IMR-90 (cell line): ENCODE measurements at regions not wholly inside any gene's neighbourhood (a gene's known extent, or its start where the extent isn't known, plus 50 kb on each side); places are given as distances from the start of the nearest gene placed in this dataset.

Source experiments
- ATAC-seq: fragments of 200-7000 bp; cut with Tn5 transposase; 2 replicates; pipeline ENCODE4 v1.9.1; 2020; ENCODE audit warnings: low read depth, mild to moderate bottlenecking, moderate library complexity
- BruUV-seq: library from RNA; stranded (reverse); fragments of 400-500 nt; replicated peaks from 2 replicates; lab custom pipeline; 2021; lab: Mats Ljungman, UMichigan
- CTCF ChIA-PET: fragments of 300-600 bp; formaldehyde crosslinking; extraction: SDS; loops from one replicate; lab custom pipeline; 2021; ENCODE audit warnings: antibody characterized with exemption; lab: Yijun Ruan, JAX
- POLR2A ChIA-PET: fragments of 300-600 bp; sonication (Branson Sonifier 250); formaldehyde crosslinking; loops from one replicate; lab custom pipeline; 2022; ENCODE audit warnings: antibody characterized with exemption; ENCODE audit not compliant: unreplicated experiment; lab: Charles Lee
- DNase-seq: peaks from one replicate; pipeline ENCODE4 v3.0.0; 2013
- H2AFZ ChIP-seq: replicated peaks from 2 replicates; pipeline ENCODE3; 2013; ENCODE audit warnings: low read length, mild to moderate bottlenecking; ENCODE audit not compliant: poor library complexity
- H2AK5ac ChIP-seq: 2 replicates; pipeline ENCODE4 v1.6.1; 2013; ENCODE audit warnings: low read depth, low read length, inconsistent platforms
- H2AK9ac ChIP-seq: replicated peaks from 2 replicates; pipeline ENCODE3; 2013; ENCODE audit warnings: mild to moderate bottlenecking, low read depth, low read length, moderate library complexity; ENCODE audit not compliant: poor library complexity
- H2BK120ac ChIP-seq: 2 replicates; pipeline ENCODE4 v1.6.1; 2013; ENCODE audit warnings: low read depth, low read length, inconsistent platforms
- H2BK15ac ChIP-seq: 3 replicates; pipeline ENCODE4 v1.6.1; 2013; ENCODE audit warnings: low read depth, low read length, inconsistent platforms
- H2BK20ac ChIP-seq: 2 replicates; pipeline ENCODE4 v1.6.1; 2013; ENCODE audit warnings: low read depth, mild to moderate bottlenecking, inconsistent platforms, low read length, moderate library complexity
- H2BK5ac ChIP-seq: 2 replicates; pipeline ENCODE4 v1.6.1; 2013; ENCODE audit warnings: mild to moderate bottlenecking, low read depth, low read length, inconsistent platforms; ENCODE audit not compliant: poor library complexity, severe bottlenecking
- H3K14ac ChIP-seq: replicated peaks from 2 replicates; pipeline ENCODE4 v1.6.1; 2013; ENCODE audit warnings: low read depth, low read length, inconsistent platforms
- H3K18ac ChIP-seq: 2 replicates; pipeline ENCODE4 v1.6.1; 2013; ENCODE audit warnings: low read depth, low read length, control low read depth
- H3K23ac ChIP-seq: 2 replicates; pipeline ENCODE4 v1.6.1; 2013; ENCODE audit warnings: low read depth, low read length, inconsistent platforms
- H3K27ac ChIP-seq: 2 replicates; pipeline ENCODE4 v1.5.1; 2013; ENCODE audit warnings: mild to moderate bottlenecking, control low read depth, low read length; ENCODE audit not compliant: insufficient read depth
- H3K27me3 ChIP-seq: 2 replicates; pipeline ENCODE4 v1.6.1; 2013; ENCODE audit warnings: low read length; ENCODE audit not compliant: control insufficient read depth, insufficient read depth
- H3K36me3 ChIP-seq: 2 replicates; pipeline ENCODE4 v1.6.1; 2013; ENCODE audit warnings: low read length, mixed read lengths; ENCODE audit not compliant: control insufficient read depth, insufficient read depth
- H3K4ac ChIP-seq: 2 replicates; pipeline ENCODE4 v1.6.1; 2013; ENCODE audit warnings: low read depth, low read length, inconsistent platforms
- H3K4me1 ChIP-seq: 2 replicates; pipeline ENCODE4 v1.6.1; 2013; ENCODE audit warnings: low read length, mixed read lengths; ENCODE audit not compliant: control insufficient read depth, insufficient read depth
- H3K4me2 ChIP-seq: 2 replicates; pipeline ENCODE4 v1.6.1; 2013; ENCODE audit warnings: low read depth, mild to moderate bottlenecking, control low read depth, low read length, moderate library complexity
- H3K4me3 ChIP-seq: 2 replicates; pipeline ENCODE4 v1.5.1; 2013; ENCODE audit warnings: low read depth, mild to moderate bottlenecking, control low read depth, low read length, moderate library complexity; ENCODE audit not compliant: insufficient read depth
- H3K56ac ChIP-seq: 2 replicates; pipeline ENCODE4 v1.6.1; 2013; ENCODE audit warnings: low read length, inconsistent platforms; ENCODE audit not compliant: insufficient read depth; ENCODE audit errors: extremely low read depth
- H3K79me1 ChIP-seq, 2 experiments: 2 replicates each; pipeline ENCODE4 v1.6.1; 2013; ENCODE audit warnings: low read length in 2 of 2, inconsistent platforms in 1 of 2, low read depth in 1 of 2
- H3K9ac ChIP-seq: 2 replicates; pipeline ENCODE4 v1.6.1; 2013; ENCODE audit warnings: low read depth, low read length, control low read depth
- H3K9me1 ChIP-seq: 2 replicates; pipeline ENCODE4 v1.6.1; 2013; ENCODE audit warnings: low read length, inconsistent platforms; ENCODE audit not compliant: insufficient read depth
- H3K9me3 ChIP-seq: 2 replicates; pipeline ENCODE4 v1.6.1; 2013; ENCODE audit warnings: low read length; ENCODE audit not compliant: control insufficient read depth, insufficient read depth
- H4K20me1 ChIP-seq: 2 replicates; pipeline ENCODE4 v1.6.1; 2013; ENCODE audit warnings: low read length, inconsistent platforms; ENCODE audit not compliant: insufficient read depth
- H4K5ac ChIP-seq: 2 replicates; pipeline ENCODE4 v1.6.1; 2013; ENCODE audit warnings: mild to moderate bottlenecking, low read depth, low read length, control low read depth
- H4K8ac ChIP-seq, 2 experiments: 2 replicates each; pipeline ENCODE4 v1.6.1; 2013; ENCODE audit warnings: low read depth in 2 of 2, low read length in 2 of 2, control low read depth in 1 of 2, inconsistent platforms in 1 of 2
- H4K91ac ChIP-seq: 2 replicates; pipeline ENCODE4 v1.6.1; 2013; ENCODE audit warnings: low read depth, low read length, inconsistent platforms; ENCODE audit not compliant: insufficient read depth
- BHLHE40 ChIP-seq: fragments of 150-350 bp; IDR thresholded peaks from 2 replicates; pipeline ENCODE4 v1.6.1; 2016; ENCODE audit warnings: mild to moderate bottlenecking, low read depth, low read length
- CEBPB ChIP-seq: IDR thresholded peaks from 2 replicates; pipeline ENCODE4 v1.6.1; 2012; ENCODE audit warnings: low read depth, low read length, improper control_type of control experiment
- CHD1 ChIP-seq: IDR thresholded peaks from 2 replicates; pipeline ENCODE4 v1.6.1; 2012; ENCODE audit warnings: low read depth, low read length, improper control_type of control experiment
- CTCF ChIP-seq: conservative IDR thresholded peaks from 2 replicates; pipeline ENCODE4 v1.5.1; 2012; ENCODE audit warnings: mild to moderate bottlenecking, low read depth, low read length, improper control_type of control experiment
- ELK1 ChIP-seq: fragments of 150-350 bp; IDR thresholded peaks from 2 replicates; pipeline ENCODE4 v1.6.1; 2016; ENCODE audit warnings: low read depth, mild to moderate bottlenecking, low read length, moderate library complexity, borderline replicate concordance
- FOS ChIP-seq: fragments of 150-350 bp; IDR thresholded peaks from 2 replicates; pipeline ENCODE4 v1.6.1; 2016; ENCODE audit warnings: low read depth, low read length
- MAFK ChIP-seq: IDR thresholded peaks from 2 replicates; pipeline ENCODE4 v1.6.1; 2012; ENCODE audit warnings: low read depth, low read length, improper control_type of control experiment
- MAZ ChIP-seq: IDR thresholded peaks from 2 replicates; pipeline ENCODE4 v1.6.1; 2012; ENCODE audit warnings: low read depth, mild to moderate bottlenecking, low read length, improper control_type of control experiment, moderate library complexity, borderline replicate concordance
- MXI1 ChIP-seq: IDR thresholded peaks from 2 replicates; pipeline ENCODE4 v1.6.1; 2012; ENCODE audit warnings: low read depth, mild to moderate bottlenecking, low read length, moderate library complexity, borderline replicate concordance
- NFE2L2 ChIP-seq: fragments of 150-350 bp; IDR thresholded peaks from 2 replicates; pipeline ENCODE4 v1.6.1; 2016; ENCODE audit warnings: low read depth, mild to moderate bottlenecking, low read length
- POLR2A ChIP-seq: IDR thresholded peaks from 2 replicates; pipeline ENCODE4 v1.6.1; 2012; ENCODE audit warnings: mild to moderate bottlenecking, low read depth, low read length
- RAD21 ChIP-seq: IDR thresholded peaks from 2 replicates; pipeline ENCODE4 v1.6.1; 2012; ENCODE audit warnings: low read length, improper control_type of control experiment
- RCOR1 ChIP-seq: IDR thresholded peaks from 2 replicates; pipeline ENCODE4 v1.6.1; 2012; ENCODE audit warnings: mild to moderate bottlenecking, low read length, improper control_type of control experiment; ENCODE audit not compliant: insufficient replicate concordance
- RFX5 ChIP-seq: IDR thresholded peaks from 2 replicates; pipeline ENCODE4 v1.8.0; 2012; ENCODE audit warnings: low read depth, mild to moderate bottlenecking, low read length, moderate library complexity
- SMC3 ChIP-seq: fragments of 150-350 bp; IDR thresholded peaks from 2 replicates; pipeline ENCODE4 v1.6.1; 2016; ENCODE audit warnings: low read depth, mild to moderate bottlenecking, antibody characterized with exemption, low read length, moderate library complexity
- USF2 ChIP-seq: fragments of 150-350 bp; IDR thresholded peaks from 2 replicates; pipeline ENCODE4 v1.6.1; 2017; ENCODE audit warnings: mild to moderate bottlenecking, antibody characterized with exemption, low read length, low read depth
- WGBS, 2 experiments: methylation state at CpG; one replicate each; pipeline versions ENCODE4 v1.1.5 to v1.1.7; 2013; ENCODE audit warnings: missing lambda C conversion rate in 2 of 2; ENCODE audit not compliant: insufficient read length in 1 of 2; ENCODE audit errors: extremely low coverage in 2 of 2; 5-methylcytosine and 5-hydroxymethylcytosine counted together
- dilution Hi-C: fragments of 300-500 bp; cut with HindIII; formaldehyde crosslinking; loops from one replicate; pipeline ENCODE4 v1.14.3; 2018; ENCODE audit warnings: low sequenced_read_pairs; ENCODE audit not compliant: unreplicated experiment
- in situ Hi-C: fragments of 300-500 bp; cut with MboI; formaldehyde crosslinking; loops from 3 replicates; pipeline ENCODE4 v1.14.3; 2019; ENCODE audit warnings: low sequenced_read_pairs, inconsistent platforms, mixed read lengths
- intact Hi-C: fragments of 100-400 bp; cut with micrococcal nuclease; formaldehyde crosslinking; loops from 2 replicates; pipeline ENCODE4 v1.10.0; 2022

GRCh38 chr10:78846760-78847159 is 222.0 kb upstream of the ZMIZ1 start:
- Histone ChIP-seq H2BK20ac (no peak overlapping the region), H3K27me3 (peaks cover 46% of the 10 kb centered on the region), H3K56ac (no peak overlapping the region), H3K79me1 (no peaks in the 10 kb centered on the region), H3K9ac (no peak overlapping the region), H3K23ac (no peak overlapping the region), H2AK5ac (no peak overlapping the region), H3K14ac (no peak overlapping the region), H3K4me1 (peaks cover under 1% of the 10 kb centered on the region; the same call in 1 of the 2 replicates), H4K5ac (no peak overlapping the region), H3K4ac (no peak overlapping the region), H2AFZ (no peak overlapping the region), H3K4me2 (no peak overlapping the region), H2BK120ac (no peak overlapping the region), H4K91ac (no peak overlapping the region), H2AK9ac (no peak overlapping the region), H3K9me1 (peaks cover 4% of the 10 kb centered on the region; the same call in 1 of the 2 replicates), H4K20me1 (no peaks in the 10 kb centered on the region), H2BK15ac (no peak overlapping the region), H3K4me3 (no peak overlapping the region), H3K18ac (no peak overlapping the region), H3K36me3 (no peaks in the 10 kb centered on the region), H3K27ac (no peak overlapping the region), H2BK5ac (no peak overlapping the region), H3K9me3 (peaks cover 5% of the 10 kb centered on the region), H4K8ac (no peak overlapping the region)
- WGBS, 2 experiments, result 44% methylated on average over 5 of the region's 7 CpGs; no CpG with 5 or more reads in 1 of the 2 experiments
- BruUV-seq, result no TSS peak
- ChIA-PET CTCF (no interaction called here), POLR2A (no interaction called here)
- in situ Hi-C loops (no loop called here), dilution Hi-C loops (no loop called here), intact Hi-C loops (no loop called here)
- no peak for DNase-seq
- no peak for TF ChIP-seq POLR2A
- no peak for TF ChIP-seq CHD1
- no peak for TF ChIP-seq RCOR1
- no peak for TF ChIP-seq ELK1
- no peak for TF ChIP-seq SMC3
- TF ChIP-seq RAD21, result no peak
- TF ChIP-seq USF2, result no peak
- no peak for TF ChIP-seq BHLHE40
- TF ChIP-seq NFE2L2, result no peak
- no peak for TF ChIP-seq FOS
- TF ChIP-seq RFX5, result no peak
- TF ChIP-seq CEBPB, result no peak
- no peak for TF ChIP-seq MXI1
- no peak for TF ChIP-seq MAFK
- no peak for TF ChIP-seq MAZ
- TF ChIP-seq CTCF, result no peak
- ATAC-seq, result no peak
